ENCODE measurements at regions not wholly inside any gene's neighbourhood (a gene's known extent, or its start where the extent isn't known, plus 50 kb on each side); places are given as distances from the start of the nearest gene placed in this dataset.

DNA sequence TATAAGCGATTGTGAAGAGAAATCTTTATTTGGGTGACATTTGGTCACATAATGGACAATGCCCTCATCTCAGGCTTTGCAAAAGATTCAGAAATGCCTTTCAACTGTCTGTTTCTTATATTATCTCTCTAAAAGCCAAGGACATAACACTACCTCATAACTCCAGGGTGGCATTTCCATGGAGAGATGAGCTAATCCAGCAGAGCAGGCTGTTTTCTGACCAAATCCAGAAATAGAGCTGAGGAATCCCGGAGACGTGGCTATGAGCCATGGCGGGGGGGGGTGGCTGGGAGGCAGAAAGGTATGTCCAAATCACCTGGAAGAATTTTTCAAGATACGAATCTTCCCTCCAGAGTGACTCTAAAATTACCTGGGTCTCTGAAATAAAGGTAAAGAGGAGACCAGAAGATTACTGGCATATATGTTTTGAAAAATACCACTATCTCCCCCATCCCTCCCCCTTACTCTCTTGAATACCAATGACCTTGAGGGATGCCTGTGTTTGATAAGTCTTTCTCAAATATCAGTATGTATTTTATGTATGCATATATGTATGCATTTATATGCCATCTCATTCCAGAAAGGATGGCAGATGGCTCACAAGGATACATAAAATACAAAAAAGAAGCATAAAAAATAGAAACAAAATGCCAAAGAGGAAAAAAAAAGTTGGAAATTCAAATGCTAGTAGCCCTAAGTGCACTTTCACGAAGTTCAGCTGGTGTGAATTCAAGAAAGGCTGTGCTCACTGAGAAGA is 296.0 kb upstream of the MGAT5 start:
- WGBS (ENCODE audit: insufficient coverage, low coverage, low lambda C conversion rate, missing lambda C conversion rate): 43% methylated on average over 5 of the region's 6 CpGs

DNA sequence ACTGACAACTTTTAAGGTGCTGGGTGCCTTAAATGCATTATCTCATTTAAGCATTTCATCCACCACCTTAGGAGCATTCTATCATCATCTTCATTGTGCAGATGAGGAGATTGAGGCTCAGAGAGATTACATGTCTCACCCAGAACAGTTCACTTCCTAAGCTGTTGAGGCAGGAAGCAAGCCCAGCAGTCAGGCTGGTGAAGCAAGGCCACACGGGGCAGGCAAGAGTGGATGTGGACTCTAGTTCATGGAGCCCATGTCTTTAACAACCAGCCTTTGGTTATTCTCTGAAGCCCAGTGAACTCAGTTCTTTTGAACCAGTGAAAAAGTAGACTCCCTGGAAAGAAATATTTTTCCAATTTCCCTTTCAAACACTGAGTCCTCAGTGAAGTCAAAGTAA is 294.8 kb upstream of the MGAT5 start:
- H3K9me3 ChIP-seq: no peaks in the 10 kb centered on the region
- H3K4me1 ChIP-seq: no peaks in the 10 kb centered on the region
- 43% methylated on average over 1 of the region's 1 CpG for WGBS (ENCODE audit: insufficient coverage, low coverage, low lambda C conversion rate, missing lambda C conversion rate)
- no peak overlapping the region for H3K4me3 ChIP-seq
- H3K36me3 ChIP-seq: no peaks in the 10 kb centered on the region
- DNase-seq: no peak
- no peak for TF ChIP-seq POLR2A (IDR thresholded peaks at IDR 0.05)
- ATAC-seq: no peak
- no peaks in the 10 kb centered on the region for H3K27me3 ChIP-seq
- intact Hi-C loops (cut with DNase I): no loop called here
- H3K27ac ChIP-seq: no peak overlapping the region

More for the DNA sequence above, 296.0 kb upstream of the MGAT5 start:
- ATAC-seq: no peak
- Histone ChIP-seq H3K4me3 (no peak overlapping the region), H3K27me3 (no peaks in the 10 kb centered on the region), H3K27ac (no peak overlapping the region), H3K36me3 (no peaks in the 10 kb centered on the region), H3K4me1 (no peaks in the 10 kb centered on the region), H3K9me3 (no peaks in the 10 kb centered on the region)
- intact Hi-C loops (cut with DNase I): no loop called here
- DNase-seq: no peak
- TF ChIP-seq CTCF (IDR thresholded peaks at IDR 0.05) (no peak), POLR2A (IDR thresholded peaks at IDR 0.05) (no peak)

- DNase-seq: no peak
- Histone ChIP-seq H3K4me1 (no peaks in the 10 kb centered on the region), H3K4me3 (no peak overlapping the region), H3K36me3 (no peaks in the 10 kb centered on the region), H3K9me3 (no peaks in the 10 kb centered on the region), H3K27me3 (no peaks in the 10 kb centered on the region), H3K27ac (no peak overlapping the region)
- TF ChIP-seq POLR2A (IDR thresholded peaks at IDR 0.05) (no peak), CTCF (IDR thresholded peaks at IDR 0.05) (no peak)
- ATAC-seq: no peak
- WGBS (ENCODE audit: insufficient coverage, low coverage, low lambda C conversion rate, missing lambda C conversion rate): 48% methylated on average over 2 of the region's 4 CpGs
- intact Hi-C loops (cut with DNase I): no loop called here
These were observed 287.1 kb upstream of the MGAT5 start for GRCh38 chr2:133966720-133967304.

- no peak overlapping the region for H3K27ac ChIP-seq
- no peaks in the 10 kb centered on the region for H3K27me3 ChIP-seq
- intact Hi-C loops (cut with DNase I): no loop called here
- DNase-seq (no peak), ATAC-seq (no peak)
- H3K9me3 ChIP-seq: no peaks in the 10 kb centered on the region
- no peaks in the 10 kb centered on the region for H3K36me3 ChIP-seq
- WGBS (ENCODE audit: insufficient coverage, low coverage, low lambda C conversion rate, missing lambda C conversion rate): 39% methylated on average over 4 of the region's 4 CpGs
- H3K4me3 ChIP-seq: no peak overlapping the region
- H3K4me1 ChIP-seq: no peaks in the 10 kb centered on the region
- no peak for TF ChIP-seq POLR2A (IDR thresholded peaks at IDR 0.05)
- no peak for TF ChIP-seq CTCF (IDR thresholded peaks at IDR 0.05)
These were observed 286.5 kb upstream of the MGAT5 start for GRCh38 chr2:133967326-133967725.

DNA sequence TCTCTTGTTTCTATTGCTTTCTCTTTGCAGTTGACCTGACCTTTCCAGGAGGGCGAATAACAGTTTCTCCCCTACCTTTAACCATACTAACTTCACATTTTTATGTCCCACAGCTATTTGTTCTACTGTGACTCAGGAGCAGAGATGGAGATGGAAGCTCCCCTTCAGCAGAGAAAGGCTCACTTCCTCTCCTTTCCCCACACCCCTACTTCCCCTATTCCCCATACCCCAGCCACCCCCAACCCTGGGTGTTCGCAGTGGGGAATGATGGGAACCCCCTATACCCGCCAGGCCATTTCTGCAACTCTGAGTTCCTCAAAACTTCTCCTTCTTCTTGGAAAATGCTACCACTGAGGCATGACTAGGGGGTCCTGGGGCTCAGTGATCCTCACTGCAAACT is 285.4 kb upstream of the MGAT5 start:
- 46% methylated on average over 3 of the region's 3 CpGs for WGBS (ENCODE audit: insufficient coverage, low coverage, low lambda C conversion rate, missing lambda C conversion rate)
- DNase-seq (no peak), ATAC-seq (peak in 2 of 4 donors; percentile 51 to 61)
- TF ChIP-seq POLR2A (IDR thresholded peaks at IDR 0.05) (no peak), CTCF (IDR thresholded peaks at IDR 0.05) (no peak)
- Histone ChIP-seq H3K27me3 (no peaks in the 10 kb centered on the region), H3K36me3 (no peaks in the 10 kb centered on the region), H3K4me1 (no peaks in the 10 kb centered on the region), H3K4me3 (no peak overlapping the region), H3K27ac (no peak overlapping the region), H3K9me3 (no peaks in the 10 kb centered on the region)
- intact Hi-C loops (cut with DNase I): no loop called here

Measured in right lobe of liver (tissue), 6 donors.